Upper lobe of left lung (tissue), 4 donors: ENCODE measurements at regions not wholly inside any gene's neighbourhood (a gene's known extent, or its start where the extent isn't known, plus 50 kb on each side); places are given as distances from the start of the nearest gene placed in this dataset.

Experiments used
- CTCF ChIP-seq, 6 experiments: fragments of 450-650 bp in 4 of 6; fragments of 200-600 bp in 2 of 6; sonication (generic) in 2 of 6; IDR thresholded peaks; one replicate each; pipeline ENCODE4 v1.5.1; 2016 to 2019; ENCODE audit warnings: antibody characterized with exemption in 6 of 6
- EP300 ChIP-seq, 4 donors: sonication (generic); formaldehyde crosslinking; IDR thresholded peaks; one replicate each; pipeline ENCODE4 v1.5.1; 2017; ENCODE audit warnings: antibody characterized with exemption in 4 of 4, control low read depth in 2 of 4
- POLR2A ChIP-seq, 4 donors: fragments of 450-650 bp; IDR thresholded peaks; one replicate each; pipeline ENCODE4 v1.5.1; 2016 to 2017; ENCODE audit warnings: antibody characterized with exemption in 4 of 4, mild to moderate bottlenecking in 2 of 4
- POLR2AphosphoS5 ChIP-seq, 2 donors: sonication (generic); formaldehyde crosslinking; IDR thresholded peaks; one replicate each; pipeline ENCODE4 v1.5.1; 2017; ENCODE audit warnings: antibody characterized with exemption in 2 of 2

GRCh38 chr1:203401199-203401877, 50.4 kb upstream of the FMOD start:
- TF ChIP-seq CTCF (IDR thresholded peaks at IDR 0.05), result no peak
- TF ChIP-seq POLR2AphosphoS5 (IDR thresholded peaks at IDR 0.05), result no peak
- no peak for TF ChIP-seq POLR2A (IDR thresholded peaks at IDR 0.05)
- no peak for TF ChIP-seq EP300 (IDR thresholded peaks at IDR 0.05)
